PC-9 (cell line): ENCODE measurements at regions not wholly inside any gene's neighbourhood (a gene's known extent, or its start where the extent isn't known, plus 50 kb on each side); places are given as distances from the start of the nearest gene placed in this dataset.

ENCODE experiments used
- BruUV-seq: library from RNA; stranded (reverse); fragments of 400-500 nt; replicated peaks from 2 replicates; lab custom pipeline; 2021; lab: Mats Ljungman, UMichigan
- CTCF ChIA-PET: fragments of 300-600 bp; sonication (Branson Sonifier 250); formaldehyde crosslinking; loops from one replicate; lab custom pipeline; 2022; ENCODE audit warnings: antibody characterized with exemption; lab: Charles Lee
- POLR2A ChIA-PET: fragments of 300-600 bp; sonication (Branson Sonifier 250); formaldehyde crosslinking; loops from one replicate; lab custom pipeline; 2022; ENCODE audit warnings: antibody characterized with exemption; ENCODE audit not compliant: unreplicated experiment; lab: Charles Lee
- DNase-seq, 2 experiments: peaks; one replicate each; pipeline versions ENCODE4 v3.0.0 to v3.0.0-alpha.2; 2015 to 2022; ENCODE audit warnings: mixed read lengths in 1 of 2
- H2AFZ ChIP-seq: fragments of 200-600 bp; sonication (generic); 2 replicates; pipeline ENCODE4 v1.8.1; 2017; ENCODE audit warnings: antibody characterized with exemption
- H3F3A ChIP-seq: fragments of 200-600 bp; sonication (generic); 2 replicates; pipeline ENCODE4 v1.8.1; 2017; ENCODE audit warnings: antibody characterized with exemption, mild to moderate bottlenecking, low read depth; ENCODE audit not compliant: insufficient read depth
- H3K27ac ChIP-seq: fragments of 200-600 bp; sonication (generic); 2 replicates; pipeline ENCODE4 v1.6.1; 2016; ENCODE audit warnings: mixed run types
- H3K27me3 ChIP-seq: fragments of 200-600 bp; sonication (generic); 2 replicates; pipeline ENCODE4 v1.6.1; 2016; ENCODE audit warnings: low read depth, mixed run types; ENCODE audit not compliant: insufficient read depth
- H3K36me3 ChIP-seq: fragments of 200-600 bp; sonication (generic); 2 replicates; pipeline ENCODE4 v1.6.1; 2016; ENCODE audit warnings: low read depth, mixed run types
- H3K4me1 ChIP-seq: fragments of 200-600 bp; sonication (generic); replicated peaks from 2 replicates; pipeline ENCODE4 v1.6.1; 2016; ENCODE audit warnings: mixed run types; ENCODE audit not compliant: insufficient read depth
- H3K4me2 ChIP-seq: fragments of 200-600 bp; sonication (generic); 2 replicates; pipeline ENCODE4 v1.6.1; 2017; ENCODE audit warnings: mixed run types
- H3K4me3 ChIP-seq: fragments of 200-600 bp; sonication (generic); 2 replicates; pipeline ENCODE4 v1.6.1; 2016; ENCODE audit warnings: mixed run types
- H3K79me2 ChIP-seq: fragments of 200-600 bp; sonication (generic); 2 replicates; pipeline ENCODE4 v1.6.1; 2017; ENCODE audit warnings: low read depth, mixed run types
- H3K9me2 ChIP-seq: fragments of 200-600 bp; sonication (generic); 2 replicates; pipeline ENCODE4 v1.8.1; 2017; ENCODE audit warnings: mild to moderate bottlenecking; ENCODE audit not compliant: insufficient read depth
- H3K9me3 ChIP-seq: fragments of 200-600 bp; sonication (generic); 2 replicates; pipeline ENCODE4 v1.8.1; 2016; ENCODE audit warnings: low read depth; ENCODE audit not compliant: insufficient read depth
- H4K20me1 ChIP-seq: fragments of 200-600 bp; sonication (generic); 2 replicates; pipeline ENCODE4 v1.8.1; 2017; ENCODE audit not compliant: insufficient read depth
- EZH2 ChIP-seq: fragments of 200-600 bp; sonication (generic); IDR thresholded peaks from 2 replicates; pipeline ENCODE4 v1.8.0; 2017; ENCODE audit warnings: antibody characterized with exemption, low read depth
- intact Hi-C: fragments of 100-400 bp; cut with micrococcal nuclease; formaldehyde crosslinking; loops from one replicate; pipeline ENCODE4 v1.10.0; 2022; ENCODE audit not compliant: unreplicated experiment
- TF ChIP-seq, protein P1 (sequence below): fragments of 200-600 bp; sonication (generic); conservative IDR thresholded peaks from 2 replicates; pipeline ENCODE4 v1.6.1; 2017; ENCODE audit warnings: mixed run types, antibody characterized with exemption, mild to moderate bottlenecking, moderate library complexity

DNA sequence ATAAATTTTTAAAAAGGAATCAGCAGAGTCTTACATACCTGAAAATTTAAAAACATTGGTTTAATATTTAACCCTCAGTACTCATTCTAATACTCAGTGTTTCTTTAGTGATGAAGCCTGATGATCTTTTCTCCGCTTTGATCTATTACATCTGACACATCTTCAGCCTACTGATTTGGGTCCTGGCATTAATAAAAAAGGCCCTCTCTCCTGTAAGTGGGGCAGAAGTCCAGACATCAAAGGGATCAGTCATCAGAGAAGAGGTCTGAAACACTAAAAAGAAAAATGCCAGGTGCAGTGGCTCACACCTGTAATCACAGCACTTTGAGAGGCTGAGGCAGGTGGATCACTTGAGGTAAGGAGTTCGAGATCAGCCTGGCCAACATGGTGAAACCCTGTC is 581.1 kb upstream of the LRATD1 start:
- no peak for TF ChIP-seq EZH2
- TF ChIP-seq, protein P1, sequence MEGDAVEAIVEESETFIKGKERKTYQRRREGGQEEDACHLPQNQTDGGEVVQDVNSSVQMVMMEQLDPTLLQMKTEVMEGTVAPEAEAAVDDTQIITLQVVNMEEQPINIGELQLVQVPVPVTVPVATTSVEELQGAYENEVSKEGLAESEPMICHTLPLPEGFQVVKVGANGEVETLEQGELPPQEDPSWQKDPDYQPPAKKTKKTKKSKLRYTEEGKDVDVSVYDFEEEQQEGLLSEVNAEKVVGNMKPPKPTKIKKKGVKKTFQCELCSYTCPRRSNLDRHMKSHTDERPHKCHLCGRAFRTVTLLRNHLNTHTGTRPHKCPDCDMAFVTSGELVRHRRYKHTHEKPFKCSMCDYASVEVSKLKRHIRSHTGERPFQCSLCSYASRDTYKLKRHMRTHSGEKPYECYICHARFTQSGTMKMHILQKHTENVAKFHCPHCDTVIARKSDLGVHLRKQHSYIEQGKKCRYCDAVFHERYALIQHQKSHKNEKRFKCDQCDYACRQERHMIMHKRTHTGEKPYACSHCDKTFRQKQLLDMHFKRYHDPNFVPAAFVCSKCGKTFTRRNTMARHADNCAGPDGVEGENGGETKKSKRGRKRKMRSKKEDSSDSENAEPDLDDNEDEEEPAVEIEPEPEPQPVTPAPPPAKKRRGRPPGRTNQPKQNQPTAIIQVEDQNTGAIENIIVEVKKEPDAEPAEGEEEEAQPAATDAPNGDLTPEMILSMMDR = no peak
- Histone ChIP-seq H3K27me3 (no peaks in the 10 kb centered on the region), H2AFZ (no peak overlapping the region), H3K4me2 (no peak overlapping the region), H3K9me3 (no peaks in the 10 kb centered on the region), H3K4me1 (no peaks in the 10 kb centered on the region), H3K4me3 (no peak overlapping the region), H3F3A (no peaks in the 10 kb centered on the region), H3K79me2 (no peaks in the 10 kb centered on the region), H3K27ac (no peak overlapping the region), H3K36me3 (no peaks in the 10 kb centered on the region), H3K9me2 (0 out of 2 replicates have a peak, but pooled peaks cover 4% of the 10 kb centered on the region), H4K20me1 (no peaks in the 10 kb centered on the region; the same call in 1 of the 2 replicates)
- POLR2A ChIA-PET = no interaction called here
- no peak for DNase-seq
- intact Hi-C loops = no loop called here
- BruUV-seq = no TSS peak
- CTCF ChIA-PET = no interaction called here

- no peak overlapping the region for H3K4me3 ChIP-seq
- no peaks in the 10 kb centered on the region for H4K20me1 ChIP-seq
- no peak for DNase-seq
- H2AFZ ChIP-seq = no peak overlapping the region
- intact Hi-C loops = no loop called here
- no peak for TF ChIP-seq EZH2
- TF ChIP-seq, protein P1 = no peak
- no peak overlapping the region for H3K27ac ChIP-seq
- no peaks in the 10 kb centered on the region for H3K4me1 ChIP-seq
- ChIA-PET CTCF (no interaction called here), POLR2A (no interaction called here)
- BruUV-seq = no TSS peak
- H3K9me2 ChIP-seq = 0 out of 2 replicates have a peak, but pooled peaks cover 4% of the 10 kb centered on the region
- H3K36me3 ChIP-seq = no peaks in the 10 kb centered on the region
- H3F3A ChIP-seq = no peaks in the 10 kb centered on the region
- H3K79me2 ChIP-seq = no peaks in the 10 kb centered on the region
- no peaks in the 10 kb centered on the region for H3K27me3 ChIP-seq
- H3K9me3 ChIP-seq = no peaks in the 10 kb centered on the region
- H3K4me2 ChIP-seq = no peak overlapping the region
Observed at GRCh38 chr2:14053105-14053504, 579.4 kb upstream of the LRATD1 start.

- BruUV-seq = no TSS peak
Observed at GRCh38 chr2:14064346-14064745, 568.2 kb upstream of the LRATD1 start.

More at GRCh38 chr2:14064346-14064745, 568.2 kb upstream of the LRATD1 start:
- intact Hi-C loops = no loop called here
- ChIA-PET CTCF (no interaction called here), POLR2A (no interaction called here)
- H3K36me3 ChIP-seq = no peaks in the 10 kb centered on the region
- H3K4me2 ChIP-seq = no peak overlapping the region
- H3K9me3 ChIP-seq = no peaks in the 10 kb centered on the region
- DNase-seq = no peak
- H3K27me3 ChIP-seq = no peaks in the 10 kb centered on the region
- H3F3A ChIP-seq = no peaks in the 10 kb centered on the region
- H3K4me3 ChIP-seq = no peak overlapping the region
- no peaks in the 10 kb centered on the region for H3K79me2 ChIP-seq
- H4K20me1 ChIP-seq = no peaks in the 10 kb centered on the region
- no peaks in the 10 kb centered on the region for H3K9me2 ChIP-seq
- no peak for TF ChIP-seq EZH2
- TF ChIP-seq, protein P1 = no peak
- no peak overlapping the region for H2AFZ ChIP-seq
- no peaks in the 10 kb centered on the region for H3K4me1 ChIP-seq
- no peak overlapping the region for H3K27ac ChIP-seq
